H1 (cell line): ENCODE measurements at regions not wholly inside any gene's neighbourhood (a gene's known extent, or its start where the extent isn't known, plus 50 kb on each side); places are given as distances from the start of the nearest gene placed in this dataset.

Experiments
- CTCF ChIA-PET: fragments of 300-600 bp; sonication (Branson Sonifier 250); formaldehyde crosslinking; loops from one replicate; lab custom pipeline; 2021; ENCODE audit not compliant: partially characterized antibody; lab: Charles Lee
- POLR2A ChIA-PET: fragments of 300-600 bp; sonication (Branson Sonifier 250); formaldehyde crosslinking; loops from one replicate; lab custom pipeline; 2021; ENCODE audit warnings: inconsistent platforms; ENCODE audit not compliant: partially characterized antibody; lab: Charles Lee
- DNase-seq, 2 experiments: peaks; one replicate each; pipeline versions ENCODE4 v3.0.0 to v3.0.0-alpha.2; 2010 to 2022; ENCODE audit warnings: low spot score in 2 of 2, low read depth in 1 of 2, mixed read lengths in 1 of 2
- FAIRE-seq: peaks from 2 replicates; lab custom pipeline; 2011; peaks lifted over from hg19 to GRCh38; lab: Jason Lieb, UNC
- H2AFZ ChIP-seq: 2 replicates; pipeline ENCODE4 v1.8.1; 2012; ENCODE audit warnings: low read length, inconsistent platforms
- H2AK5ac ChIP-seq: 2 replicates; pipeline ENCODE4 v1.6.1; 2013; ENCODE audit warnings: low read depth, low read length
- H2BK120ac ChIP-seq: replicated peaks from 2 replicates; pipeline ENCODE3; 2013; ENCODE audit warnings: low read depth, low read length, inconsistent platforms
- H2BK12ac ChIP-seq: 2 replicates; pipeline ENCODE4 v1.6.1; 2013; ENCODE audit warnings: low read depth, low read length
- H2BK15ac ChIP-seq: 2 replicates; pipeline ENCODE4 v1.6.1; 2013; ENCODE audit warnings: low read length
- H2BK20ac ChIP-seq: 2 replicates; pipeline ENCODE4 v1.6.1; 2013; ENCODE audit warnings: low read length
- H2BK5ac ChIP-seq: 2 replicates; pipeline ENCODE4 v1.6.1; 2013; ENCODE audit warnings: low read depth, low read length
- H3K14ac ChIP-seq: 2 replicates; pipeline ENCODE4 v1.6.1; 2013; ENCODE audit warnings: inconsistent platforms; ENCODE audit not compliant: insufficient read length
- H3K18ac ChIP-seq: 2 replicates; pipeline ENCODE4 v1.6.1; 2013; ENCODE audit warnings: low read length; ENCODE audit errors: extremely low read depth
- H3K23ac ChIP-seq: 2 replicates; pipeline ENCODE4 v1.6.1; 2013; ENCODE audit warnings: inconsistent platforms; ENCODE audit not compliant: insufficient read length
- H3K23me2 ChIP-seq: 2 replicates; pipeline ENCODE4 v1.6.1; 2013; ENCODE audit warnings: low read depth, low read length
- H3K27ac ChIP-seq: 2 replicates; pipeline ENCODE4 v1.6.1; 2011; ENCODE audit warnings: low read depth, low read length, inconsistent platforms
- H3K27me3 ChIP-seq, 4 experiments: replicated peaks in 1 of 4; 1 replicate in 1 of 4; 2 replicates in 3 of 4; pipeline versions ENCODE4 v1.6.1 to v1.8.1; 2011 to 2013; ENCODE audit warnings: low read length in 3 of 4, mild to moderate bottlenecking in 3 of 4, inconsistent platforms in 2 of 4, mixed read lengths in 2 of 4, moderate library complexity in 1 of 4; ENCODE audit not compliant: control insufficient read depth in 3 of 4, insufficient read depth in 3 of 4; ENCODE audit errors: extremely low read depth in 1 of 4
- H3K36me3 ChIP-seq, 4 experiments: 2 replicates each; pipeline versions ENCODE4 v1.6.1 to v1.8.1; 2011 to 2013; ENCODE audit warnings: mild to moderate bottlenecking in 4 of 4, low read length in 3 of 4, moderate library complexity in 2 of 4, control low read depth in 1 of 4, inconsistent platforms in 1 of 4; ENCODE audit not compliant: insufficient read depth in 4 of 4, control insufficient read depth in 2 of 4
- H3K4ac ChIP-seq: replicated peaks from 2 replicates; pipeline ENCODE3; 2013; ENCODE audit warnings: low read length, low read depth, mixed read lengths, inconsistent platforms; ENCODE audit not compliant: insufficient read length
- H3K4me1 ChIP-seq, 4 experiments: replicated peaks in 1 of 4; 1 replicate in 1 of 4; 2 replicates in 3 of 4; pipeline versions ENCODE4 v1.6.1 to v1.8.1; 2011 to 2013; ENCODE audit warnings: low read length in 3 of 4, inconsistent platforms in 2 of 4, mixed read lengths in 1 of 4; ENCODE audit not compliant: insufficient read depth in 4 of 4, control insufficient read depth in 3 of 4
- H3K4me2 ChIP-seq, 2 experiments: 2 replicates each; pipeline versions ENCODE4 v1.6.1 to v1.8.1; 2011 to 2013; ENCODE audit warnings: low read depth in 2 of 2, low read length in 2 of 2, control low read depth in 1 of 2, inconsistent platforms in 1 of 2, mild to moderate bottlenecking in 1 of 2; ENCODE audit not compliant: insufficient read depth in 1 of 2
- H3K4me3 ChIP-seq, 4 experiments: fragments of 200-600, 300-600 bp in 1 of 4; sonication (generic), shearing (Covaris generic), sonication (Bioruptor Twin) in 1 of 4; 2 replicates each; pipeline versions ENCODE4 v1.5.1 to v1.8.1; 2011 to 2016; ENCODE audit warnings: low read length in 4 of 4, low read depth in 3 of 4, control low read depth in 2 of 4, inconsistent platforms in 2 of 4, mild to moderate bottlenecking in 2 of 4, mixed read lengths in 1 of 4, moderate library complexity in 1 of 4; ENCODE audit not compliant: insufficient read depth in 2 of 4; ENCODE audit errors: extremely low read depth in 1 of 4
- H3K56ac ChIP-seq: replicated peaks from 2 replicates; pipeline ENCODE3; 2013; ENCODE audit warnings: low read depth, mild to moderate bottlenecking, mixed read lengths, low read length, inconsistent platforms; ENCODE audit not compliant: insufficient read length
- H3K79me1 ChIP-seq: 2 replicates; pipeline ENCODE4 v1.6.1; 2013; ENCODE audit warnings: low read depth, low read length, control low read depth
- H3K79me2 ChIP-seq, 2 experiments: 2 replicates each; pipeline versions ENCODE4 v1.6.1 to v1.8.1; 2012 to 2013; ENCODE audit warnings: low read length in 2 of 2, mild to moderate bottlenecking in 2 of 2, inconsistent platforms in 1 of 2; ENCODE audit not compliant: insufficient read depth in 2 of 2, control insufficient read depth in 1 of 2
- H3K9ac ChIP-seq, 4 experiments: replicated peaks in 1 of 4; 1 replicate in 1 of 4; 2 replicates in 3 of 4; pipeline versions ENCODE4 v1.6.1 to v1.8.1; 2011 to 2013; ENCODE audit warnings: low read depth in 3 of 4, low read length in 3 of 4, control low read depth in 2 of 4, mild to moderate bottlenecking in 2 of 4, moderate library complexity in 2 of 4, inconsistent platforms in 1 of 4; ENCODE audit errors: extremely low read depth in 1 of 4
- H3K9me3 ChIP-seq, 2 experiments: 2 replicates each; pipeline versions ENCODE4 v1.6.1 to v1.8.1; 2012 to 2013; ENCODE audit warnings: mild to moderate bottlenecking in 2 of 2, moderate library complexity in 2 of 2, control low read depth in 1 of 2, inconsistent platforms in 1 of 2, low read depth in 1 of 2, low read length in 1 of 2, mixed read lengths in 1 of 2; ENCODE audit not compliant: insufficient read depth in 2 of 2
- H4K20me1 ChIP-seq, 2 experiments: replicated peaks in 1 of 2; 2 replicates each; pipeline versions ENCODE3 to v1.8.1; 2011 to 2013; ENCODE audit warnings: inconsistent platforms in 2 of 2, low read length in 2 of 2, mild to moderate bottlenecking in 1 of 2; ENCODE audit not compliant: insufficient read depth in 2 of 2, control insufficient read depth in 1 of 2
- H4K5ac ChIP-seq: 2 replicates; pipeline ENCODE4 v1.6.1; 2013; ENCODE audit warnings: low read length, low read depth, mixed read lengths, inconsistent platforms; ENCODE audit not compliant: insufficient read length
- H4K8ac ChIP-seq: 2 replicates; pipeline ENCODE4 v1.8.0; 2013; ENCODE audit warnings: mild to moderate bottlenecking, moderate library complexity, low read length, inconsistent platforms; ENCODE audit not compliant: insufficient read depth; ENCODE audit errors: extremely low read depth
- H4K91ac ChIP-seq: replicated peaks from 2 replicates; pipeline ENCODE3; 2013; ENCODE audit warnings: low read length, mixed read lengths, inconsistent platforms; ENCODE audit not compliant: insufficient read length
- CTCF ChIP-seq, 3 experiments: IDR thresholded peaks; 1 replicate in 2 of 3; 2 replicates in 1 of 3; pipeline versions ENCODE4 v1.5.1 to v1.6.1; 2011; ENCODE audit warnings: low read length in 3 of 3, mild to moderate bottlenecking in 3 of 3, inconsistent platforms in 2 of 3, low read depth in 1 of 3, moderate library complexity in 1 of 3; ENCODE audit not compliant: insufficient read depth in 1 of 3; ENCODE audit errors: control extremely low read depth in 1 of 3
- EP300 ChIP-seq, 2 experiments: IDR thresholded peaks; 1 replicate in 1 of 2; 2 replicates in 1 of 2; pipeline ENCODE4 v1.6.1; 2011 to 2012; ENCODE audit warnings: low read depth in 2 of 2, low read length in 2 of 2, mild to moderate bottlenecking in 2 of 2, borderline replicate concordance in 1 of 2, inconsistent platforms in 1 of 2, moderate library complexity in 1 of 2
- HDAC6 ChIP-seq: IDR thresholded peaks from one replicate; pipeline ENCODE4 v1.7.1; 2012; ENCODE audit warnings: low read depth, mild to moderate bottlenecking, inconsistent platforms, low read length, moderate library complexity
- KDM4A ChIP-seq: IDR thresholded peaks from one replicate; pipeline ENCODE4 v1.7.1; 2012; ENCODE audit warnings: low read depth, mild to moderate bottlenecking, moderate library complexity, low read length, inconsistent platforms; ENCODE audit not compliant: severe bottlenecking
- KDM5A ChIP-seq: fragments of 200-600 bp; IDR thresholded peaks from 2 replicates; pipeline ENCODE4 v1.7.1; 2012; ENCODE audit warnings: mild to moderate bottlenecking, low read length, inconsistent platforms, mixed read lengths
- MAX ChIP-seq: IDR thresholded peaks from 2 replicates; pipeline ENCODE4 v1.6.1; 2012; ENCODE audit warnings: inconsistent platforms
- POLR2A ChIP-seq, 2 experiments: IDR thresholded peaks; 1 replicate in 1 of 2; 2 replicates in 1 of 2; pipeline ENCODE4 v1.6.1; 2011; ENCODE audit warnings: low read depth in 2 of 2, low read length in 2 of 2, mild to moderate bottlenecking in 2 of 2; ENCODE audit errors: control extremely low read depth in 1 of 2
- RAD21 ChIP-seq, 2 experiments: IDR thresholded peaks in 1 of 2; conservative IDR thresholded peaks in 1 of 2; 2 replicates each; pipeline ENCODE4 v1.6.1; 2011; ENCODE audit warnings: low read depth in 2 of 2, low read length in 2 of 2, improper control_type of control experiment in 1 of 2, inconsistent platforms in 1 of 2, mild to moderate bottlenecking in 1 of 2, moderate library complexity in 1 of 2
- SP1 ChIP-seq: IDR thresholded peaks from 2 replicates; pipeline ENCODE4 v1.6.1; 2011; ENCODE audit warnings: low read depth, low read length
- SP2 ChIP-seq: IDR thresholded peaks from 2 replicates; pipeline ENCODE4 v1.6.1; 2012; ENCODE audit warnings: mild to moderate bottlenecking, low read length, inconsistent platforms
- WGBS, 2 experiments: shearing (Covaris generic) in 1 of 2; methylation state at CpG; one replicate each; pipeline versions ENCODE4 v1.1.6 to v1.1.7; 2013 to 2015; ENCODE audit warnings: low lambda C conversion rate in 2 of 2, mixed read lengths in 2 of 2, inconsistent platforms in 1 of 2, low coverage in 1 of 2, missing lambda C conversion rate in 1 of 2; ENCODE audit not compliant: insufficient replicate concordance in 2 of 2, insufficient coverage in 1 of 2, insufficient read length in 1 of 2; ENCODE audit errors: extremely low coverage in 1 of 2, missing lambda C conversion rate in 1 of 2; 5-methylcytosine and 5-hydroxymethylcytosine counted together

GRCh38 chr2:239738159-239738558, 287.0 kb downstream of the NDUFA10 start:
- Histone ChIP-seq H2AFZ (no peak overlapping the region), H4K91ac (no peak overlapping the region), H3K23ac (no peak overlapping the region), H2BK20ac (no peak overlapping the region), H3K79me2 (no peaks in the 10 kb centered on the region), H4K8ac (no peak overlapping the region), H3K9ac (no peak overlapping the region), H3K4me1 (no peaks in the 10 kb centered on the region), H3K4me2 (peak overlapping the region; percentile 20 to 36; a peak in 1 of 4 replicates), H3K14ac (no peak overlapping the region), H3K4me3 (no peak overlapping the region), H2BK5ac (no peak overlapping the region), H3K23me2 (peaks cover 3% of the 10 kb centered on the region; the same call in 1 of the 2 replicates), H3K79me1 (no peaks in the 10 kb centered on the region), H2BK120ac (no peak overlapping the region), H3K36me3 (no peaks in the 10 kb centered on the region), H3K9me3 (no peaks in the 10 kb centered on the region), H3K27me3 (no peaks in the 10 kb centered on the region), H2BK15ac (no peak overlapping the region), H3K27ac (no peak overlapping the region), H4K20me1 (peaks cover 0 to 2% of the 10 kb centered on the region in 2 experiments), H2AK5ac (no peak overlapping the region; the same call in 1 of the 2 replicates), H3K18ac (no peak overlapping the region), H3K56ac (no peak overlapping the region), H3K4ac (no peak overlapping the region), H4K5ac (no peak overlapping the region), H2BK12ac (no peak overlapping the region)
- ChIA-PET POLR2A (no interaction called here), CTCF (no interaction called here)
- DNase-seq (no peak), FAIRE-seq (no peak)
- 96% methylated on average over 7 of the region's 19 CpGs; no CpG with 5 or more reads in 1 of the 2 experiments for WGBS, 2 experiments
- TF ChIP-seq SP1 = no peak
- no peak for TF ChIP-seq HDAC6
- no peak for TF ChIP-seq SP2
- TF ChIP-seq KDM4A = no peak
- no peak for TF ChIP-seq RAD21 (IDR thresholded peaks at IDR 0.05 in 1 of 2, conservative IDR thresholded peaks at IDR 0.05 in 1 of 2; ENCODE audit: low read depth in 2 of 2, low read length in 2 of 2)
- TF ChIP-seq POLR2A (IDR thresholded peaks at IDR 0.05; ENCODE audit: control extremely low read depth in 1 of 2, low read depth in 2 of 2, low read length in 2 of 2) = no peak
- TF ChIP-seq KDM5A = no peak
- TF ChIP-seq CTCF (IDR thresholded peaks at IDR 0.05; ENCODE audit: control extremely low read depth in 1 of 3, insufficient read depth in 1 of 3, low read depth in 1 of 3, low read length in 3 of 3) = no peak
- TF ChIP-seq MAX = no peak
- no peak for TF ChIP-seq EP300 (IDR thresholded peaks at IDR 0.05; ENCODE audit: borderline replicate concordance in 1 of 2, low read depth in 2 of 2, low read length in 2 of 2)
